ENCODE measurements at regions not wholly inside any gene's neighbourhood (a gene's known extent, or its start where the extent isn't known, plus 50 kb on each side); places are given as distances from the start of the nearest gene placed in this dataset.

DNA sequence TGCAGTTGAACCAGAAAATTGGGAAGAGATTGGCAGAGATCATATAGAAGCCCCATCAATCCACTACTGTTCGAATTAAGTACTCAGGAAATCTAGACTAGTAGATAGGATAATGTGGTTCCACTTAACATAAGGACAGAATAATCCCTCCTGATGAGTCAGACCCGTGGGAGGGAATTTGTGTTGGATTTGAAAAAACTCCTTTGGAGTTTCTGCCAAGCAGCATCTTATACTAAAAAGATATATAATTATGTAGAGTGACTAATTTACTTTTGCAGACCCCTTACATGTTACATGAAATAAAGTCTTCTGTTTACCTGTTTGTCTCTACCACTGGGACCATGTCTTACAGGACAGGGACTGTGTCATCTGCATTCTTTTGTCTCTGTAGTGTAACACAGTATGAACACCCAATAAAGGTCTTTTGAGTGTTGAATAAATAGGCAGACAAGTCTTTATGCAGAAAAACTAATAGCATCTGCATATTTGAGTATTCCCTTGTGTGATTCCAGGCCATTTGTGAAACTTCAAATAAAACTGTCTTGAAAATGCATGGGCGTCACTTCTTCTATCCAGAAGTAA, 122.6 kb upstream of the DNAJC10 start:
- TF ChIP-seq, protein P1, sequence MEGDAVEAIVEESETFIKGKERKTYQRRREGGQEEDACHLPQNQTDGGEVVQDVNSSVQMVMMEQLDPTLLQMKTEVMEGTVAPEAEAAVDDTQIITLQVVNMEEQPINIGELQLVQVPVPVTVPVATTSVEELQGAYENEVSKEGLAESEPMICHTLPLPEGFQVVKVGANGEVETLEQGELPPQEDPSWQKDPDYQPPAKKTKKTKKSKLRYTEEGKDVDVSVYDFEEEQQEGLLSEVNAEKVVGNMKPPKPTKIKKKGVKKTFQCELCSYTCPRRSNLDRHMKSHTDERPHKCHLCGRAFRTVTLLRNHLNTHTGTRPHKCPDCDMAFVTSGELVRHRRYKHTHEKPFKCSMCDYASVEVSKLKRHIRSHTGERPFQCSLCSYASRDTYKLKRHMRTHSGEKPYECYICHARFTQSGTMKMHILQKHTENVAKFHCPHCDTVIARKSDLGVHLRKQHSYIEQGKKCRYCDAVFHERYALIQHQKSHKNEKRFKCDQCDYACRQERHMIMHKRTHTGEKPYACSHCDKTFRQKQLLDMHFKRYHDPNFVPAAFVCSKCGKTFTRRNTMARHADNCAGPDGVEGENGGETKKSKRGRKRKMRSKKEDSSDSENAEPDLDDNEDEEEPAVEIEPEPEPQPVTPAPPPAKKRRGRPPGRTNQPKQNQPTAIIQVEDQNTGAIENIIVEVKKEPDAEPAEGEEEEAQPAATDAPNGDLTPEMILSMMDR (IDR thresholded peaks at IDR 0.05; ENCODE audit: low read length), result no peak
- no peak for TF ChIP-seq EZH2phosphoT487 (IDR thresholded peaks at IDR 0.05; ENCODE audit: low read length)

All from MM.1S (cell line).